ENCODE measurements at regions not wholly inside any gene's neighbourhood (a gene's known extent, or its start where the extent isn't known, plus 50 kb on each side); places are given as distances from the start of the nearest gene placed in this dataset.

DNA sequence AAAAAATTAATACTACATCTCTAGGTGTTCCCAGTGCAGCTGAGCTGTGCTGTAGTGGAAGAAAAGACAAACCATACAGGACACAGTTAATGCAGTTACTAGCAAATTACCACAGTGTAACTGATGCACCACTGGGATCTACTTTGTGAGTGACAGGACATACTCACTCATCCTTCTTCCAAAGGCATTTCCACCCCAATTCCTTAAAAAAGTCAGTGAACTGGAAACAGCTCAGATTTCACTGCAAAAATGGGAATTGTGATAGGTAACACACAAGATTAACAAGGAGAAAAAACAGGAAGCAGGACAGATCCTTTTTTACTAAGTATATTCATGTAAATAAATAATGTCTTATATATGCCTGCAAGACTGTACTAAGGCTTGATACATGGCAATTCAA, 109.6 kb downstream of the DMAC1 start:
- Histone ChIP-seq H3K4me2 (no peak overlapping the region), H2AFZ (no peak overlapping the region), H3K4me3 (no peak overlapping the region), H3K9me3 (ENCODE audit: insufficient read depth, low read depth) (no peaks in the 10 kb centered on the region), H3K4me1 (replicated peaks; ENCODE audit: insufficient read depth) (no peaks in the 10 kb centered on the region), H3K27ac (no peak overlapping the region), H3K79me2 (ENCODE audit: low read depth) (no peaks in the 10 kb centered on the region), H3K9me2 (ENCODE audit: insufficient read depth) (no peaks in the 10 kb centered on the region), H3F3A (ENCODE audit: insufficient read depth, low read depth) (no peaks in the 10 kb centered on the region), H3K36me3 (ENCODE audit: low read depth) (no peaks in the 10 kb centered on the region), H3K27me3 (ENCODE audit: insufficient read depth, low read depth) (no peaks in the 10 kb centered on the region), H4K20me1 (ENCODE audit: insufficient read depth) (no peaks in the 10 kb centered on the region)
- CTCF ChIA-PET = no interaction called here
- TF ChIP-seq, protein P1, sequence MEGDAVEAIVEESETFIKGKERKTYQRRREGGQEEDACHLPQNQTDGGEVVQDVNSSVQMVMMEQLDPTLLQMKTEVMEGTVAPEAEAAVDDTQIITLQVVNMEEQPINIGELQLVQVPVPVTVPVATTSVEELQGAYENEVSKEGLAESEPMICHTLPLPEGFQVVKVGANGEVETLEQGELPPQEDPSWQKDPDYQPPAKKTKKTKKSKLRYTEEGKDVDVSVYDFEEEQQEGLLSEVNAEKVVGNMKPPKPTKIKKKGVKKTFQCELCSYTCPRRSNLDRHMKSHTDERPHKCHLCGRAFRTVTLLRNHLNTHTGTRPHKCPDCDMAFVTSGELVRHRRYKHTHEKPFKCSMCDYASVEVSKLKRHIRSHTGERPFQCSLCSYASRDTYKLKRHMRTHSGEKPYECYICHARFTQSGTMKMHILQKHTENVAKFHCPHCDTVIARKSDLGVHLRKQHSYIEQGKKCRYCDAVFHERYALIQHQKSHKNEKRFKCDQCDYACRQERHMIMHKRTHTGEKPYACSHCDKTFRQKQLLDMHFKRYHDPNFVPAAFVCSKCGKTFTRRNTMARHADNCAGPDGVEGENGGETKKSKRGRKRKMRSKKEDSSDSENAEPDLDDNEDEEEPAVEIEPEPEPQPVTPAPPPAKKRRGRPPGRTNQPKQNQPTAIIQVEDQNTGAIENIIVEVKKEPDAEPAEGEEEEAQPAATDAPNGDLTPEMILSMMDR (conservative IDR thresholded peaks at IDR 0.05) = no peak
- TF ChIP-seq EZH2 (IDR thresholded peaks at IDR 0.05; ENCODE audit: low read depth) = no peak
- intact Hi-C loops (cut with micrococcal nuclease; ENCODE audit: unreplicated experiment) = no loop called here
- no TSS peak for BruUV-seq (replicated peaks)
- POLR2A ChIA-PET (ENCODE audit: unreplicated experiment) = no interaction called here
- no peak for DNase-seq

- Histone ChIP-seq H3K27me3 (ENCODE audit: insufficient read depth, low read depth) (no peaks in the 10 kb centered on the region), H3K4me2 (no peak overlapping the region), H3K27ac (no peak overlapping the region), H3K36me3 (ENCODE audit: low read depth) (no peaks in the 10 kb centered on the region), H3K4me3 (no peak overlapping the region), H3F3A (ENCODE audit: insufficient read depth, low read depth) (no peaks in the 10 kb centered on the region), H4K20me1 (ENCODE audit: insufficient read depth) (no peaks in the 10 kb centered on the region), H3K79me2 (ENCODE audit: low read depth) (no peaks in the 10 kb centered on the region), H3K9me2 (ENCODE audit: insufficient read depth) (no peaks in the 10 kb centered on the region), H2AFZ (no peak overlapping the region), H3K4me1 (replicated peaks; ENCODE audit: insufficient read depth) (no peaks in the 10 kb centered on the region), H3K9me3 (ENCODE audit: insufficient read depth, low read depth) (no peaks in the 10 kb centered on the region)
- ChIA-PET POLR2A (ENCODE audit: unreplicated experiment) (no interaction called here), CTCF (no interaction called here)
- no peak for DNase-seq
- no peak for TF ChIP-seq EZH2 (IDR thresholded peaks at IDR 0.05; ENCODE audit: low read depth)
- TF ChIP-seq, protein P1 (conservative IDR thresholded peaks at IDR 0.05) = no peak
- intact Hi-C loops (cut with micrococcal nuclease; ENCODE audit: unreplicated experiment) = no loop called here
- no TSS peak for BruUV-seq (replicated peaks)
These were observed 111.0 kb downstream of the DMAC1 start for GRCh38 chr9:7688626-7689025.

DNA sequence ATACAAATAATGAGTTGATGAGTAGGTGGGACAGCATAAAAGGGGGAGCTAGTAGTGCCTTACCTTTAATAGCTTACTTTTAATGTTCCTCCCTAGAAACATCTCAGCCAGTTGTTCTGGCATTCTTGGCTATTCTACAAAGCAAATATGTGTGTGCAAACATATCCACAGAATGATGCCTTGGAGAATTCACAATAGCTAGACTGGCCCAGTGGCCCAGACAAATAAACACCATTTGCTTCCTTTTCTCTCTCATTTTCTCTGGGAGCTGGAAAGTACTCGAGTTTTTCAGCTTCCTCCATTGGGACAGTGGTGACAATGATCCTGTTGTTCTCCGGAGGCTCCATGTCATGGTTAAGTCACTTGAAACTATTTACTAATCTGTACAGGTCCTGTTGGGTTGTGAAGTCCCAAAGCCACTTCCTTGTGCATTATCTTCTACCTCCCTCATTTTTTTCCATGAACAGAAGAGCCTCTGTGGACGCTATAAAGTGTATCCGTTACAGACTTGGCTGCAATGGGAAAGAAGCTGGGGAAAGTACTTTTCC, 122.9 kb downstream of the DMAC1 start:
- Histone ChIP-seq H3K9me3 (ENCODE audit: insufficient read depth, low read depth) (no peaks in the 10 kb centered on the region), H3K36me3 (ENCODE audit: low read depth) (no peaks in the 10 kb centered on the region), H3F3A (ENCODE audit: insufficient read depth, low read depth) (no peaks in the 10 kb centered on the region), H3K4me3 (no peak overlapping the region), H2AFZ (no peak overlapping the region), H3K4me2 (no peak overlapping the region), H3K27me3 (ENCODE audit: insufficient read depth, low read depth) (peaks cover 4% of the 10 kb centered on the region; the same call in 1 of the 2 replicates), H3K4me1 (replicated peaks; ENCODE audit: insufficient read depth) (no peaks in the 10 kb centered on the region), H3K79me2 (ENCODE audit: low read depth) (no peaks in the 10 kb centered on the region), H3K9me2 (ENCODE audit: insufficient read depth) (no peaks in the 10 kb centered on the region; the same call in 1 of the 2 replicates), H3K27ac (no peak overlapping the region), H4K20me1 (ENCODE audit: insufficient read depth) (no peaks in the 10 kb centered on the region)
- no peak for TF ChIP-seq EZH2 (IDR thresholded peaks at IDR 0.05; ENCODE audit: low read depth)
- TF ChIP-seq, protein P1 (conservative IDR thresholded peaks at IDR 0.05) = no peak
- no TSS peak for BruUV-seq (replicated peaks)
- DNase-seq = no peak
- POLR2A ChIA-PET (ENCODE audit: unreplicated experiment) = no interaction called here
- intact Hi-C loops (cut with micrococcal nuclease; ENCODE audit: unreplicated experiment) = no loop called here
- CTCF ChIA-PET = no interaction called here
